Stomach (tissue), 8 donors: ENCODE measurements at regions not wholly inside any gene's neighbourhood (a gene's known extent, or its start where the extent isn't known, plus 50 kb on each side); places are given as distances from the start of the nearest gene placed in this dataset.

Experiments
- DNase-seq, 2 donors: peaks; one replicate each; pipeline versions ENCODE4 v3.0.0 to v3.0.0-alpha.2; 2013 to 2019
- H3K27ac ChIP-seq, 5 donors: fragments of 200-600 bp in 4 of 5; sonication (generic) in 4 of 5; one replicate each; pipeline ENCODE4 v1.5.1; 2013 to 2019; ENCODE audit warnings: mild to moderate bottlenecking in 1 of 5, moderate library complexity in 1 of 5
- H3K27me3 ChIP-seq, 3 donors: fragments of 200-600 bp; sonication (generic); one replicate each; pipeline ENCODE4 v1.5.1; 2017 to 2019; ENCODE audit warnings: mixed run types in 1 of 3
- H3K36me3 ChIP-seq, 4 donors: fragments of 200-600 bp; sonication (generic); 1 replicate in 3 of 4; 2 replicates in 1 of 4; pipeline ENCODE4 v1.5.1; 2016 to 2019
- H3K4me1 ChIP-seq, 4 donors: fragments of 200-600 bp; sonication (generic); one replicate each; pipeline ENCODE4 v1.5.1; 2016 to 2019
- H3K4me3 ChIP-seq, 4 donors: fragments of 200-600 bp; sonication (generic) in 3 of 4; one replicate each; pipeline ENCODE4 v1.5.1; 2016 to 2019; ENCODE audit warnings: mild to moderate bottlenecking in 1 of 4
- H3K9me3 ChIP-seq, 4 donors: fragments of 200-600 bp; sonication (generic); one replicate each; pipeline ENCODE4 v1.5.1; 2016 to 2019
- EP300 ChIP-seq: sonication (generic); formaldehyde crosslinking; IDR thresholded peaks from one replicate; pipeline ENCODE4 v1.6.1; 2017; ENCODE audit warnings: antibody characterized with exemption
- POLR2A ChIP-seq, 4 donors: fragments of 450-650 bp; IDR thresholded peaks; one replicate each; pipeline ENCODE4 v1.6.1; 2016; ENCODE audit warnings: antibody characterized with exemption in 4 of 4, control low read depth in 2 of 4, mild to moderate bottlenecking in 1 of 4, moderate library complexity in 1 of 4
- POLR2AphosphoS5 ChIP-seq, 3 donors: sonication (generic); formaldehyde crosslinking; IDR thresholded peaks; one replicate each; pipeline ENCODE4 v1.6.1; 2016; ENCODE audit warnings: antibody characterized with exemption in 3 of 3
- WGBS, 5 donors: extraction: QIAGEN DNeasy Blood & Tissue Kit in 3 of 5; methylation state at CpG; one replicate each; pipeline versions ENCODE4 v1.1.5 to v1.1.7; 2013 to 2018; 5-methylcytosine and 5-hydroxymethylcytosine counted together
- intact Hi-C: fragments of 100-400 bp; cut with DNase I; formaldehyde crosslinking; loops from one replicate; pipeline ENCODE4 v1.15.1; 2023; ENCODE audit warnings: low total_unique reads
- TF ChIP-seq, protein P1 (sequence below), 7 experiments: fragments of 450-650 bp in 4 of 7; fragments of 200-600 bp in 3 of 7; sonication (generic) in 3 of 7; IDR thresholded peaks; one replicate each; pipeline ENCODE4 v1.5.1; 2016 to 2019; ENCODE audit warnings: antibody characterized with exemption in 7 of 7, control low read depth in 2 of 7, mild to moderate bottlenecking in 1 of 7
- donor health status: healthy with polysubstance abuse.
- donor health status: Bipolar disorder and iron deficiency.
- donor health status: healthy.

GRCh38 chr1:87781554-87781953 is 452.9 kb downstream of the LMO4 start:
- TF ChIP-seq EP300 (no peak), POLR2AphosphoS5 (IDR thresholded peaks at IDR 0.05) (no peak), POLR2A (IDR thresholded peaks at IDR 0.05) (no peak)
- TF ChIP-seq, protein P1, sequence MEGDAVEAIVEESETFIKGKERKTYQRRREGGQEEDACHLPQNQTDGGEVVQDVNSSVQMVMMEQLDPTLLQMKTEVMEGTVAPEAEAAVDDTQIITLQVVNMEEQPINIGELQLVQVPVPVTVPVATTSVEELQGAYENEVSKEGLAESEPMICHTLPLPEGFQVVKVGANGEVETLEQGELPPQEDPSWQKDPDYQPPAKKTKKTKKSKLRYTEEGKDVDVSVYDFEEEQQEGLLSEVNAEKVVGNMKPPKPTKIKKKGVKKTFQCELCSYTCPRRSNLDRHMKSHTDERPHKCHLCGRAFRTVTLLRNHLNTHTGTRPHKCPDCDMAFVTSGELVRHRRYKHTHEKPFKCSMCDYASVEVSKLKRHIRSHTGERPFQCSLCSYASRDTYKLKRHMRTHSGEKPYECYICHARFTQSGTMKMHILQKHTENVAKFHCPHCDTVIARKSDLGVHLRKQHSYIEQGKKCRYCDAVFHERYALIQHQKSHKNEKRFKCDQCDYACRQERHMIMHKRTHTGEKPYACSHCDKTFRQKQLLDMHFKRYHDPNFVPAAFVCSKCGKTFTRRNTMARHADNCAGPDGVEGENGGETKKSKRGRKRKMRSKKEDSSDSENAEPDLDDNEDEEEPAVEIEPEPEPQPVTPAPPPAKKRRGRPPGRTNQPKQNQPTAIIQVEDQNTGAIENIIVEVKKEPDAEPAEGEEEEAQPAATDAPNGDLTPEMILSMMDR (IDR thresholded peaks at IDR 0.05): no peak
- intact Hi-C loops: no loop called here

GRCh38 chr1:87783315-87783714 is 454.6 kb downstream of the LMO4 start:
- intact Hi-C loops: no loop called here
- TF ChIP-seq POLR2AphosphoS5 (IDR thresholded peaks at IDR 0.05) (peak in 1 of 3 donors; percentile 16), EP300 (no peak), POLR2A (IDR thresholded peaks at IDR 0.05) (no peak)
- TF ChIP-seq, protein P1 (IDR thresholded peaks at IDR 0.05): no peak
- no peaks in the 10 kb centered on the region for H3K36me3 ChIP-seq
- H3K27me3 ChIP-seq: no peaks in the 10 kb centered on the region
- H3K4me3 ChIP-seq: no peak overlapping the region
- peaks cover 3 to 46% (median 23%) of the 10 kb centered on the region in 4 donors for H3K4me1 ChIP-seq
- peak overlapping the region in 2 of 5 donors; percentile 44 to 54 for H3K27ac ChIP-seq
- no peak for DNase-seq
- H3K9me3 ChIP-seq: no peaks in the 10 kb centered on the region
- 20 to 58% (median 46%) methylated on average over 2 of the region's 2 CpGs for WGBS, 5 donors

More at GRCh38 chr1:87781554-87781953, 452.9 kb downstream of the LMO4 start:
- Histone ChIP-seq H3K9me3 (no peaks in the 10 kb centered on the region), H3K4me3 (no peak overlapping the region), H3K4me1 (peaks cover 3 to 33% (median 14%) of the 10 kb centered on the region in 4 donors), H3K27ac (peak overlapping the region in 1 of 5 donors; percentile 44), H3K36me3 (no peaks in the 10 kb centered on the region), H3K27me3 (no peaks in the 10 kb centered on the region)
- 27 to 67% (median 50%) methylated on average over 1 of the region's 1 CpG for WGBS, 5 donors
- no peak for DNase-seq

DNA sequence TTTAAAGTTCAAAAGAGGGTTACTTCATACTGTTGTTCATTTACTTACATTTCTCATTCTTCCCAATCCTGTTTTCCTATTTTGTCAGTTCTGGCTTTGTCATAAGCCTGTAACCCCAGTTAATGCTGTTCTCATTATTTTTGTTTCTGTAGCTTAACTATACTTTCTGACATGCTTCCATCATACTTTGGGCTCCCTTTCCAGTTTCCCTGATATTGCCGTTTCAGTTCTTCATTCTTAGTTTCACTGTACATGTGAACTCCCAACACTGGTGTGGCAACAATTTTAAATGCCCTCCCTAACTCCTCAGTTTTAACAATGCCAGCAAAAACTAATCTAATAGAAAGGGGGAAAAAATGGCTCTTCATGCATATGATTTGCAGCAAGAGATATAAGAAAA is 456.7 kb downstream of the LMO4 start:
- no peak overlapping the region for H3K27ac ChIP-seq
- intact Hi-C loops: no loop called here
- 62 to 85% (median 67%) methylated on average over 1 of the region's 1 CpG for WGBS, 5 donors
- DNase-seq: no peak
- H3K36me3 ChIP-seq: no peaks in the 10 kb centered on the region
- no peak overlapping the region for H3K4me3 ChIP-seq
- H3K9me3 ChIP-seq: no peaks in the 10 kb centered on the region
- no peaks in the 10 kb centered on the region for H3K27me3 ChIP-seq
- peaks cover 3 to 41% (median 23%) of the 10 kb centered on the region in 4 donors for H3K4me1 ChIP-seq
- TF ChIP-seq, protein P1 (IDR thresholded peaks at IDR 0.05): no peak
- TF ChIP-seq POLR2AphosphoS5 (IDR thresholded peaks at IDR 0.05) (no peak), EP300 (no peak), POLR2A (IDR thresholded peaks at IDR 0.05) (no peak)

- no peak for DNase-seq
- no peak overlapping the region for H3K4me3 ChIP-seq
- peak overlapping the region in 1 of 5 donors; percentile 50 for H3K27ac ChIP-seq
- 15 to 56% (median 52%) methylated on average over 1 of the region's 1 CpG for WGBS, 5 donors
- no peaks in the 10 kb centered on the region for H3K27me3 ChIP-seq
- TF ChIP-seq EP300 (no peak), POLR2AphosphoS5 (IDR thresholded peaks at IDR 0.05) (no peak), POLR2A (IDR thresholded peaks at IDR 0.05) (no peak)
- TF ChIP-seq, protein P1 (IDR thresholded peaks at IDR 0.05): no peak
- H3K9me3 ChIP-seq: no peaks in the 10 kb centered on the region
- no peaks in the 10 kb centered on the region for H3K36me3 ChIP-seq
- peaks cover 3 to 33% (median 21%) of the 10 kb centered on the region in 4 donors for H3K4me1 ChIP-seq
- intact Hi-C loops: no loop called here
Measured at GRCh38 chr1:87786229-87786628, 457.5 kb downstream of the LMO4 start.
